Uterus (tissue), 2 donors: ENCODE measurements at regions not wholly inside any gene's neighbourhood (a gene's known extent, or its start where the extent isn't known, plus 50 kb on each side); places are given as distances from the start of the nearest gene placed in this dataset.

Experiments
- CTCF ChIP-seq, 4 experiments: fragments of 200-600 bp in 2 of 4; fragments of 450-650 bp in 2 of 4; sonication (generic) in 2 of 4; IDR thresholded peaks; one replicate each; pipeline ENCODE4 v1.5.1; 2016 to 2019; ENCODE audit warnings: antibody characterized with exemption in 4 of 4, mild to moderate bottlenecking in 2 of 4, moderate library complexity in 1 of 4
- POLR2A ChIP-seq, 2 donors: fragments of 450-650 bp; IDR thresholded peaks; one replicate each; pipeline ENCODE4 v1.6.1; 2016; ENCODE audit warnings: antibody characterized with exemption in 2 of 2, mild to moderate bottlenecking in 1 of 2, moderate library complexity in 1 of 2

- TF ChIP-seq CTCF (IDR thresholded peaks at IDR 0.05) (no peak), POLR2A (IDR thresholded peaks at IDR 0.05) (no peak)
Measured at GRCh38 chr3:77906102-77906709, 866.3 kb downstream of the ROBO2 start.
